Neural cell (in vitro differentiated cells): ENCODE measurements at regions not wholly inside any gene's neighbourhood (a gene's known extent, or its start where the extent isn't known, plus 50 kb on each side); places are given as distances from the start of the nearest gene placed in this dataset.
"Not testable (repeated sequence)": the region's sequence is repeated elsewhere in the genome, so short reads cannot be mapped to it uniquely, and the experiment has no call there.

ENCODE experiments used
- H2AFZ ChIP-seq: fragments of 200-600, 300-800 bp; sonication (generic), shearing (Covaris generic); 2 replicates; pipeline ENCODE4 v1.6.0; 2014; ENCODE audit warnings: low read depth, mild to moderate bottlenecking, antibody characterized with exemption, low read length, moderate library complexity
- H3F3A ChIP-seq: fragments of 200-600 bp; shearing (Covaris generic); 2 replicates; pipeline ENCODE4 v1.6.1; 2016; ENCODE audit warnings: mild to moderate bottlenecking, moderate library complexity, mixed read lengths, antibody characterized with exemption, low read length; ENCODE audit not compliant: insufficient read depth, poor library complexity, severe bottlenecking
- H3K27ac ChIP-seq: fragments of 200-600, 300-800 bp; sonication (generic), shearing (Covaris generic); 2 replicates; pipeline ENCODE4 v1.5.1; 2014; ENCODE audit warnings: mild to moderate bottlenecking, low read length, moderate library complexity
- H3K27me3 ChIP-seq: fragments of 300-800, 200-600 bp; sonication (generic), shearing (Covaris generic); 2 replicates; pipeline ENCODE4 v1.6.0; 2014; ENCODE audit warnings: mild to moderate bottlenecking, low read depth, low read length, moderate library complexity; ENCODE audit not compliant: insufficient read depth
- H3K36me3 ChIP-seq: fragments of 300-800, 200-600 bp; sonication (generic), shearing (Covaris generic); 2 replicates; pipeline ENCODE4 v1.5.1; 2014; ENCODE audit warnings: mild to moderate bottlenecking, antibody characterized with exemption, low read length, moderate library complexity; ENCODE audit not compliant: insufficient read depth
- H3K4me2 ChIP-seq: fragments of 300-800, 200-600 bp; sonication (generic), shearing (Covaris generic); 2 replicates; pipeline ENCODE4 v1.6.0; 2014; ENCODE audit warnings: mild to moderate bottlenecking, low read length
- H3K4me3 ChIP-seq: fragments of 300-800, 200-600 bp; sonication (generic), shearing (Covaris generic); 2 replicates; pipeline ENCODE4 v1.5.1; 2014; ENCODE audit warnings: mild to moderate bottlenecking, low read length, moderate library complexity
- H3K79me2 ChIP-seq: fragments of 200-600 bp; shearing (Covaris generic); replicated peaks from 2 replicates; pipeline ENCODE4 v1.6.0; 2014; ENCODE audit warnings: mild to moderate bottlenecking, low read length, moderate library complexity; ENCODE audit not compliant: insufficient read depth
- H3K9ac ChIP-seq: fragments of 300-800, 200-600 bp; sonication (generic), shearing (Covaris generic); 2 replicates; pipeline ENCODE4 v1.6.1; 2016; ENCODE audit warnings: mild to moderate bottlenecking, low read length, mixed read lengths
- H3K9me2 ChIP-seq: fragments of 200-600 bp; shearing (Covaris generic); 2 replicates; pipeline ENCODE4 v1.6.1; 2016; ENCODE audit warnings: mild to moderate bottlenecking, low read length, mixed read lengths; ENCODE audit not compliant: insufficient read depth
- H3K9me3 ChIP-seq: fragments of 200-600, 300-800 bp; sonication (generic), shearing (Covaris generic); 2 replicates; pipeline ENCODE4 v1.6.1; 2016; ENCODE audit warnings: mild to moderate bottlenecking, mixed run types, low read length, moderate library complexity, mixed read lengths
- H4K20me1 ChIP-seq: fragments of 200-600 bp; shearing (Covaris generic); 2 replicates; pipeline ENCODE4 v1.6.1; 2016; ENCODE audit warnings: mild to moderate bottlenecking, mixed run types; ENCODE audit not compliant: insufficient read depth

DNA sequence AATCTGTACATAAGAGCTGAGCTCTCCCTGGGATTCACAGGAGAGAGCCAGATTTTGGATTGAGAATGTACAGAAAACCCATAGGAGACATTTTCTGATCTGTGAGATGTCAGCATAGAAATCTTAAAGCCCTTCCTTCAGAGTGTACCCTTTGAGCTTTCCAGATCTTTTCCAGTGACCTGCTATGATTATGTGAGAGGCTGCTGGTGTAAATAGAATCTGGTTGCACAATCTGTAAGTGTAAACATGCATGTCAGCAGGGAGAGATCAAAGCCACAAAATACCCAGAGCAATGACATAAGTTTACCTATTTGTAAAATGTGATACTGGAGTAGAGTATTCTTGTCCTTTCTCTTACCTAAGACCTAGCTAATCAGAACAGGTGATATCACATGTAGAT lies 471.9 kb downstream of the FOXD4L5 start:
- H3F3A ChIP-seq, H3K27ac ChIP-seq, H3K79me2 ChIP-seq, H3K27me3 ChIP-seq, H3K36me3 ChIP-seq, H3K9ac ChIP-seq, H2AFZ ChIP-seq, H4K20me1 ChIP-seq, H3K4me3 ChIP-seq, H3K9me3 ChIP-seq, H3K9me2 ChIP-seq, H3K4me2 ChIP-seq: not testable (repeated sequence)

GRCh38 chr9:64778667-64779066 lies 506.3 kb downstream of the FOXD4L5 start:
- not testable (repeated sequence) for H4K20me1 ChIP-seq, H3K9me3 ChIP-seq, H3K27me3 ChIP-seq, H3K27ac ChIP-seq, H3K79me2 ChIP-seq, H3K4me3 ChIP-seq, H2AFZ ChIP-seq, H3K4me2 ChIP-seq, H3K9me2 ChIP-seq, H3K9ac ChIP-seq, H3K36me3 ChIP-seq, H3F3A ChIP-seq

- H3K27me3 ChIP-seq: peaks cover 12% of the 10 kb centered on the region
- H3K9me3 ChIP-seq, H3K36me3 ChIP-seq, H4K20me1 ChIP-seq, H3K9me2 ChIP-seq, H3K4me3 ChIP-seq, H3K79me2 ChIP-seq, H3F3A ChIP-seq, H3K9ac ChIP-seq, H3K4me2 ChIP-seq, H2AFZ ChIP-seq, H3K27ac ChIP-seq: not testable (repeated sequence)
Measured at GRCh38 chr9:64776269-64776668, 508.7 kb downstream of the FOXD4L5 start.

- not testable (repeated sequence) for H3F3A ChIP-seq, H3K4me2 ChIP-seq
- peak overlapping the region; percentile 55 for H3K4me3 ChIP-seq
Measured at GRCh38 chr9:64774813-64775793, 509.9 kb downstream of the FOXD4L5 start.

DNA sequence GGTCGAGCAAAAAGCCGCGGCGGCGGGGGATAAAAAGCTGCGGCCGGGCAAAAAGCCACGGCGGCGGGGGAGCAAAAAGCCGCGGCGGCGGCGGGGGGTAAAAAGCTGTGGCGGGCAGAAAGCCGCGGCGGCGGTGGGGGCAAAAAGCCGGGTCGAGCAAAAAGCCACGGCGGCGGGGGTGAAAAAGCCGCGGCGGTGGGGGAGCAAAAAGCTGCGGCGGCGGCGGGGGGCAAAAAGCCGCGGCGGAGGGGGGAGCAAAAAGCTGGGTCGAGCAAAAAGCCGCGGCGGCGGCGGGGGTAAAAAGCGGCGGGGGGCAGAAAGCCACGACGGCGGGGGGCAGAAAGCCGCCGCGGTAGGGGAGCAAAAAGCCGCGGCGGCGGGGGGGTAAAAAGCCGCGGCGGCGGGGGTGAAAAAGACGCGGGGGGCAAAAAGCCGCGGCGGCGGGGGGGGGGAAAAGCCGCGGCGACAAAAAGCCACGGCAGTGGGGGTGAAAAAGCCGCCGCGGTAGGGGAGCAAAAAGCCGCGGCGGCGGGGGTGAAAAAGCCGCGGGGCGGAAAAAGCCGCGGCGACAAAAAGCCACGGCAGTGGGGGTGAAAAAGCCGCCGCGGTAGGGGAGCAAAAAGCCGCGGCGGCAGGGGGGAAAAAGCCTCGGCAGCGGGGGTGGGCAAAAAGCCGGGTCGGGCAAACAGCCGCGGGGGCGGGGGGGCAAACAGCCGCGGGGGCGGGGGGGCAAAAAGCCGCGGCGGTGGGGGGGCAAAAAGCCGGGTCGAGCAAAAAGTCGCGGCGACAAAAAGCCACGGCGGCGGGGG lies 510.8 kb downstream of the FOXD4L5 start:
- not testable (repeated sequence) for H3K9ac ChIP-seq, H3K9me3 ChIP-seq, H2AFZ ChIP-seq, H3K79me2 ChIP-seq, H3K4me2 ChIP-seq, H3K36me3 ChIP-seq, H3K27ac ChIP-seq, H4K20me1 ChIP-seq, H3F3A ChIP-seq, H3K9me2 ChIP-seq
- H3K4me3 ChIP-seq: peak overlapping the region; percentile 55
- H3K27me3 ChIP-seq: peaks cover 12% of the 10 kb centered on the region

More at GRCh38 chr9:64774813-64775793, 509.9 kb downstream of the FOXD4L5 start:
- H3K9me2 ChIP-seq, H3K9me3 ChIP-seq, H2AFZ ChIP-seq, H4K20me1 ChIP-seq, H3K79me2 ChIP-seq, H3K27ac ChIP-seq, H3K36me3 ChIP-seq, H3K9ac ChIP-seq: not testable (repeated sequence)
- H3K27me3 ChIP-seq: peaks cover 12% of the 10 kb centered on the region
